Stimulated activated CD4-positive, alpha-beta T cell treated with anti-CD3 and anti-CD28 coated beads, Interleukin-12 subunit alpha, Interleukin-12 subunit beta, amount 100 ng/mL, for 4 hours (primary cell): ENCODE measurements at regions not wholly inside any gene's neighbourhood (a gene's known extent, or its start where the extent isn't known, plus 50 kb on each side); places are given as distances from the start of the nearest gene placed in this dataset.

Experiments
- DNase-seq: peaks from one replicate; pipeline ENCODE4 v3.0.0-alpha.2; 2020

DNA sequence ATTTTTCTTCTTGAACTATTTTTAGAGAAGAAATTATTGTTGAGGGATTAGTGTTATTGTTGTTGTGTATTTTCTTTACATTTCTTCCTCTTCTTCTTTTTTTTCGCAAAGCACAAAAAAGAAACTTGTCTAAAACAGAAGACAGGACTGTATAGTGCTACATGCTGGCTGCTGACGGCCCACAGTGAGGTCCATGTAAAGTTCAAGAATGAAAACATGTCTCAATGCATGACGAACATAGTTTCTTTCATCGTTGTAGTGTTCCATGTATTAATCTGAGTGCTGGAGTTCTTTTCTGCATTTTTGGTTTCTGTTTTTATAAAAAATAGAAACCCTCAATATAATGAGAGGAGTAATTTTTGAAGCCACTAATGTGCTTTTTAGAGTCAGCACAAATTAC, 462.9 kb upstream of the MARCKS start:
- no peak for DNase-seq

DNA sequence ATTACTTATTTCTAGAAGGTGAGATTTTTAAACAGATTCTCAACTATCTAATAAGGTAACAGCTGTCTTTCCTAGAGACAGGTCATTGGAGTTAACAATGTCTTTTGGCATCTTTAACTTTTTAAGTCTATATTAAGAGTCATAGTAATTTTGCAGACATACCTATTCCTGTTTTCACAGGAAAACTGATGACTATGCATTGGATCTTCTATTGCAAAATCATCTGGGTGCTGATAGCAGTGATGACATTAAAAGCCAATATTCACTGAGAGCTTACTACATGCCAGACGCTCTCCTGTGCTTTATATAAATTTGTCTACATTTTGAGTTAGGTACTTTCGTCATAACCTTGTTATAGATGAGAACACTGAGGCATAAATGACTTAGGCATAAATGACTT, 462.4 kb upstream of the MARCKS start:
- DNase-seq = no peak

DNA sequence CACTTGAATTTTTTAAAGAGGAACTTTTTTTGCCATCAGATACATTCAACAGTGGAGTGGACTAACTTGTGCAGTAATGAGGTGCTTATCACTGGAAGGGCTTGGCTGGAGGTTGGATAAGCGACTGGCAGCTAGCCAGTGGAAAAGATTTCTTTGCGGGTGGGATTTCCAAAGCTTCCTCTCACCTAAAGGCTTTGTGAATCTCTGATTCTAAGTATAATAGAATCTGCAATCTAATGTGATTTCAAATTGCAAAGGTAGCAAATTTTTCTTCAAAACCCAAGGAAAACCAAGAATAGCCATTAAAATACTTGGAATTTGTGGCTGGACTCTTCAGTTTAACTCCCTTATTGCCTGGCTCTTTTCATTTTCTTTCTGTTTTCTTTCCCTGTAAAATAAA, 460.4 kb upstream of the MARCKS start:
- no peak for DNase-seq

DNA sequence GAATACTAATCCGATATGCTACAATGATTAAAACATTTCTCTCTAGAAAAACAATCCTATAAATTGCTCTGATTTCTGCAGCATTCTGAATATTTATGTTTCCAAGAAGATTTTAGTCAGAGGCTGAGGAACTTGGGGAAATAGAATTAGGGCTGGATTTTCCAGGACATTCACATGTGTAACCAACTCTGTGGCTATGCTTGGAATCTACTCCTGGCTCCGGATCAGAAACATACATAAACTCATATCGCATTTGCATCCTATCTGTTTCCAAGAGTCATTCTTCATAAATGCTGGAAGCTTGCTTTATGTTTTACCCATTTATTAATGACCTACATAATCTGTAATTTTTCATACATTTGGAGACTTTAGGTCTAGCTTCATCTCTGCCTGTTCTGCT, 459.9 kb upstream of the MARCKS start:
- DNase-seq = no peak

DNA sequence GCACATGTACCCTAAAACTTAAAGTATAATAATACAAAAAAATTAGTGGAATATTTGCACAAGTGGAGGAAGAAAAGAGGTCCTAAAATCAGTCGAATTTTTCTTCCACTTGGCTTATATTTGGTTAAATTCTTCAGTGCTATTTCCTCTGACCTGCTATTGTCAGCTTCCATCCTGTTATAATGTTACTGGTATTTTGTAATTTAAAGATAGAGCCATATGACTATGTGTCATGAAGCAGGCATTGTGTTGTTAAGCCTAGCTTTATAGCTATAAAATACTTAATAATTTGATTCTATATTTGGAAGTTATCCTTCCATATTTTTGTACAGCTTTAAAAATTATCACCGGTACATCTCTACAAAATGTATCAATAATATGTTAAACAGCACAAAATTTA, 455.9 kb upstream of the MARCKS start:
- DNase-seq = no peak

DNA sequence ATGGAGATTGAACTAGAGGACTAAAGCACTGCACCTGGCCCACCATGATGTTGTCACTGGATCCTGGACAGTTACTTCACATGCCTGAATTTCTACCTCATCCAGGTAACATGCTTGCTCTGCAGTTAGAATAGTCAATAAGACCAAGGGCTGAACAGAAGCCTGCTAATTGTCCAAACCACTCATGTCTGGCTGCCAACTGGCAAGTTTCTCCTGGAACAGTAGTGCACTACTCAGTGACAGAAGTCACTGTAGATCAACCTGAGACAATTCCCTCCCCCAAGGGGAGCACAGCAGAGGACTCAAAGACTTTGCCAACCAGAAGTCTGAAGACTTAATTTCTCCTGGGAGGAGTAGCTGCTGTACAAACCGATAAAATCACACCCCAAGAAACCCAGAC, 454.6 kb upstream of the MARCKS start:
- no peak for DNase-seq

DNA sequence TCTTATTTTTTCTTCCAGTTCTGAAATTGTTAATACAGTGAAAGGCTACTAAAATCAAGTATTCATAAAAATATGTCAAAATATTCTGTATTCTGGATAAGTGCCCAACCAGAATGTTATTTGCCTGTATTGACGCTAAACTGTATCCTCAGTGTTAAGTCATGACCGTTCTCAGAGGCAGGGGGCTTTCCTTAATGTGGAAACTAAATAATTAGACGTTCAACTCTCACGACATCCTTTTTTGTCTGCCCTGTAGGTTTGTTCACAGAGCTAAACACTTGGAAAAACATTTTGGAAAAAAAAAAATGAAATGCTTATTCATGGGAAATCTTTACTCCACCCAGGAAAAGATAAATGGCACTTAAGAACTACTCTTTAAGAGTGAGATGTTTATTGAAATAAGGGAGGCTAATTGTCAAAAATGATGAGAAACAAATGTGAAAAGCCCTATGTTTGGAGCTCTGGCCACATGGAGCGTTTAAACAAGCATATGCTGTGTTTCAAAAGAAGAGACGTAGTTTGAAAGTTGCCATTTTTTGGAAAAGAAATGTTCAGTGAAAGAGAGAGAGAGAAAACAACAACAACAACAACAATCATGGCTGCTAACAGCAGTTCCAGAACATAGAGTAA, 453.1 kb upstream of the MARCKS start:
- DNase-seq = no peak

DNA sequence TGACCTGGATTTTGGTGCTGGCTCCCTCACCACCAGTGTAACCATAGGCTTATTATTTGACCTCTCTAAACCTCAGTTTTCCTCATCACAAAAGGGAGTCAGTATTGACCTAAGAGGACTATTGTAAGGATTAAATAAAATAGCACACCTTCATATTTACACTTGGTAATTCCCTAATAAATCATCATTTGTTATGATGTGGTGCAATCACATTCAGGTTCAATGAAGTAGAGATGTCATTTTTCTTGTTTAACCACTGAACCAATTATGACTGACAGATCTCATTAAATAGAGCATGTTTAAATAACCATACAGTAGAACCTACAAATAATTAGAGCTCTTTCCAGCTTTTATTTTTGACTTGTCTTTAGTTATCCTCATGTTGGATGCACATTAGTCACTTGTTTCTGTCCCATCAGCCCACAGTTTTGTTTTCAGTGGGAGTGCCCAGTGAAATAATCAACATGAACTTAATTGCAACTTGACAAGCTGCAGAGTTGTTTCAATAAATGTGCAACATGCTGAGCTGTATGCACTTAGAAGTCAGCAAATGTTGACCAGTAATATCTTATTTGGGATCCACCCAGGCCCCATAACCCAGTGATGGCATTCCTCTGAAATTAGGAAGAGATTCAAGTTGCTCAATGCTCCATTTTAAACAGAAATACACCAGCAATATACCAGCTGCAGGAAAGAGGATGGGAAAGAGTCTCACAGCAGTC, 451.7 kb upstream of the MARCKS start:
- no peak for DNase-seq

DNA sequence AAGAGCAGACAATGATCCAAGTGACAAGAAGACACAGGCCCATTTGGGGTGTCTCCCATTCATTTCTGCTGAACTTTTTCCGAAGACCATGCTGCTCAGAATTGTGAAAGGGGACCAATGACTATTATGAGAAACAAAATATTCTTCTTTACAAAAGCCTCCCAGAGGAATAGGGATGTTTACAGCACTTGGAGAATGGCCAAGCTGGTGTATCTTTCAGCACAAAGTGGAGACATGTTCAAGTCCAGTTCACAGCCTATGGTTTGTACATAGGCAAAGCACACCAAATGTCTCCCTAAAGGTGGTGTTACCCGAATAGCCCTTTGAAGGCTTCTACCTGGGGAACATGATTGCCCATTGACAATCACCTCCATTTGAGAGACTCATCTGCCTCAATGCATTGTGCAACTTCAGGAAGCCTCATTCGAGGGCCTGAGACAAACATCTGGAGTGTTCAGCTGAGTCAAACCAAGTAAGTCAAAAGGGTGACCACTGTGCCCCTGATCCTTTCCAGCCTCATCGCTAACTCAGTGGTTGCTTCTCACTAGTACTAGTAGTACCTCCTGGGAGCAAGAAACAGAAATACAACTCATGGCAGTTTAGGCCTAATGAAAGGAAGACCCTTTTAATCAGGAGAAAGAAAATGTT, 451.0 kb upstream of the MARCKS start:
- no peak for DNase-seq

DNA sequence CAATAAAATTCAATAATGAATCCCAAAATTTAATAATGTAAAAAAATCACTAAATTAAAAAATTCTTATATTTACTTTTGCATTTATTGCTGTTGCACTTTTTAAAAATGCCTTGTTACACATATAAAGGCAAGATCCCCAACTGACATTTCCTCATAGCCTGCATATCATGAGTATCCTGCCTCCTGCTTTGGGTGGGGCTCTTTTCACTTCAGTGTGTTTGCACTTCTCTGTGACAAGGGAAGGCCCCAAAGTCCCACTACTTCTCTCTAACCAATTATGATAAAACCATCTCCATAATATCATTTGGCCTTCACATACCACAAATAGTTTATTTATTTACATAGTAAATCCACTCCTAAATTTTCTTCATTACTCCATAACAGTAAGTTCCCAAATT, 446.1 kb upstream of the MARCKS start:
- DNase-seq = no peak

DNA sequence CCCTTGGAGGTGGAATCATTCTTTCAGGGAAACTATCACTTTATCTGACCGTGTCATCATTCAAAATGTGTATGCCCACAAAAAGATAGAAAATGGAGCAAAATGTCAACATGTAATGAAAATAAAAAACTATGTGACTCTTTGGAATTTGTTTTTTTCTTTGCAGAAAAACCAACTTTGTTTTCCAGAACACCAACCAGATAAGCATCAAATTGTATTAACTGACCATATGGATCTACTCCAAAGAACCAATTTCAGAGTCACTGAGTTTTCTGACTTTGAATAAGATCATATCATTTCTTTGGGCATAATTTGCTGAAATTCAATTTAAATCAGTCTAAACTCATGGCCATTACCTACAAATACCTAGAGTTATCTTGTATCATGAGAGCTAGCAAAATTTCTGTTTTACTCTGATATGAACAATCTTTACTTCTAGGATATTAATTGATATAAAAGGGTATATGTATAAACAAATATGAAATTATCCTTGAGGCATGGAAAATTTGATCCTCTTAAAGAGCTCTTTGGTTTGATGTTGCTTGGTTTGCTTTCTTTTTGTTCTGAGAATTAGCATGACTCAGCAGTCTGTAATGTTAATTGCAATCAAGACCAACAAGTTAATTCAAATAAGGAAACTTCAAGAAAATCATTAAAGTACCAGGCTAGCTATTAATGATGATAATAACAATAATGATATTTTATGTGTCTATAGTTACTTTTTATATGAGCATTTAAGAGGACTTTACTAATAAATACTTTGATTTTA, 444.4 kb upstream of the MARCKS start:
- DNase-seq = no peak

DNA sequence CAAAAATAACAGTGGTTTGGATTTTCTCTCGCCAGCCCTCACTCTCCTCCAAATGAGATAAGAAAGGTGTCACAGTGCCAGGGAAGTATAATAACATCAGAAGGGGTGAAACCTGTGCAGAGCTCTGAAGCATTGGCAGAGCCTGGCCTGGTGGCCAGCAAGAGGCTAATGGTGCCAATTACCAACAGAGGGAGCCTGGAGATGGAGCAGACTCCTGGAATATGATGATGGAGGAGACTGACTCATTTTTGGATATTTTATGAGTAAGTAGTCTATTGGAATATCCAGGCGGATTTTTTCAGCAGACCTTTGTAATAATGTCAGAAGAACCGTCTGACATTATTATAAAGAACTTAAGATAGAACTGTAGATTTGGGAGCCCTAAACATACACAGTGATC, 442.6 kb upstream of the MARCKS start:
- no peak for DNase-seq

DNA sequence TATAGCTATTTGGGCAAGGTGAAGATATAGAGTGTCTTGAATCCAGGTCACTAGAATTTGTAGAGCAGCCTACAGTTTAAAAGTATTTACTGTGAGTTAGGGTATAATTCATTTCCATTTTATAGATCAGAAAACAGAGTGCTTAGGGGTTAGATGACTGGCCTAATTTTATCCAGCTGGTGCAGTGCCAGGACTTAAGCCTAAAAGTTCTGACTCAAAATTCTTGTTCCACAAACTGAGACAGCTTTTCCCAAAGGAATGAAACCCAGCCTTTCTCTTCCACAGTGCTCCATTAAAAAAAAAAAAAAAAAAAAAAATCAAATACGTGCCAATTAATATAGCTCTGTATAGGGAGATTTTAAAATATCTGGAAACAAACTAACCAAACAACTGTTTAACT, 441.0 kb upstream of the MARCKS start:
- no peak for DNase-seq

DNA sequence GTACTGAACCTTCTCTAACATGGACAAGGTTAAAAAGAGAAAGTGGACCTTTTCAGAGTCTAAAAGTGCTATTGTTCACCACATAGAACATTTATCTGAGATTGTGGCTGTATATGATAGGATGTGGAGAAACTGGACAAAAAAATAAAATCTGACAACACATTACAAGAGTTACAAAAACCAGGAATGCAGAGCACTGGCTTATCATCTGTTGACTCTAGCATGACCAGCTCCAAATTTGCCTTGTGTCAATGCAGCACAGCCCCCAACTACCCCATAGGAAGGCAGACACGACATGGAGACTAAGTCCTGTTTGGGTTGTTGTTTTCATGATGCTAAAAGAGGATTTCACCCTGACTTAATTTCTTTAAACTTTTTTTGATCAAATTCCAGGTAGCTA, 436.9 kb upstream of the MARCKS start:
- no peak for DNase-seq

DNA sequence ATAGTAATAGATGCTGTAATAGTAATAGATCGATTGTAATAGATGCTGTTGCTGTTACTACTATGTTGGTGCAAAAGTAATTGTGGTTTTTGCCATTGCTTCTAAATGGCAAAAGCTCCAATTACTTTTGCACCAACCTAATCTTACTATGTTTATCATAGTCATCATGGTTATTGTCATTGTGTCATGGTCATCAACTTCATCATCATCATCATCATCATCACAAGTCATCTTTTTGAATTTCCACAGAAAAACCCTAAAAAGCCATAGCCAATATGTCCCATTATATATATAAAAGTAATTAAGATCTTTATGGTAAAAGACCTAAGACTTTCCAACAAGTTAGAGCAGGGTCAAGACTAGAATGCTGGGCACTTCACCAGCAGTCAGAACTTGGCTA, 435.1 kb upstream of the MARCKS start:
- DNase-seq = no peak

DNA sequence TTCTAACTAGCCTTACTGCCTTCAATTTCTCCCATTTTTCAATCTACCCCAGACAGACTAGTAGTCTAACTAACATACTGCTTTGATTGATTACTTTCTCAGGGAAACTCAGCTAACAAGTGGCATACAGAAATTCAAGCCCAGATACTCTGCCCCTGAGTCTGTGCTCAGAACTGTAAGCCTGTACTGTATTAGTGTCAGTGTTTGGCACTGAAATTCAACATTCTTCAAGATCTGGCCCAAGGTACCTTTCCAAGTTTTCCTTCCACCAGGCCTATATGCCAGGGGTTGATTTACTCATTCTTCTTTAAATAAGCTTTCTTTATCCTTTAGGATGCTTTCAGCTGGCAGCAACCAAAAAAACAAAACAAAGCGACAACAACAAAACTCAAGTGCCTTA, 433.2 kb upstream of the MARCKS start:
- DNase-seq = no peak

DNA sequence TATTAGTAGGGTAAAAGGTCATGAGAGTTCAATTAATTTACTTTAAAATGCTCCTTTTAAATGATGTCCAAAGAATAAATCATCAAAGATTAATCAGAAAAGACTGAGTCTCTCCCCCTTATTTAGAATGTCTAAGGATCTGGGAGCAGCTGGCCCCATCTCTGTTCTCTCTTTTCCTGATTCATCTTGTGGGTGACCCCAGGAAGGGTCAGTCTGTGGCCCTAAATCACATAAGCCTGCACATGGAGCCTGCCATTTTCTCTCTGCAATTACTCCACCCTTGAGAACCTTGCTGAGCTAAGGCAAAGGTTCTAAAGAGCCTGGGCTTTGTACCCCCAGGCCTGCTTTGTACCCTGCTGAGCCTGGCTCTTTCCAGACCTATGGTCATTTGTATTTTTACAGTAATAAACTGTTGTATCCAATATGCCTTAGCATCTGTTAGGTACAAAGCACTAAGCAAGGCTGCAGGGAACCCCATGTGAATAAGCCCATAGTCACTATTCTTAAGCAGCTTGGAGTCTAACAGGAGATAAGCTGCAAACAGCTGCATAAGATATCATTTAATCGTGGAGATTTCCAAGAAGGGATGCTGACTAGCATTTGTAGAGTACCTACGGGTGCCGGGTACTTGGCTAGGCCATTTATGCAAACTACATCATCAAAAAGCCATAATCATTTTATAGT, 431.0 kb upstream of the MARCKS start:
- DNase-seq = no peak

DNA sequence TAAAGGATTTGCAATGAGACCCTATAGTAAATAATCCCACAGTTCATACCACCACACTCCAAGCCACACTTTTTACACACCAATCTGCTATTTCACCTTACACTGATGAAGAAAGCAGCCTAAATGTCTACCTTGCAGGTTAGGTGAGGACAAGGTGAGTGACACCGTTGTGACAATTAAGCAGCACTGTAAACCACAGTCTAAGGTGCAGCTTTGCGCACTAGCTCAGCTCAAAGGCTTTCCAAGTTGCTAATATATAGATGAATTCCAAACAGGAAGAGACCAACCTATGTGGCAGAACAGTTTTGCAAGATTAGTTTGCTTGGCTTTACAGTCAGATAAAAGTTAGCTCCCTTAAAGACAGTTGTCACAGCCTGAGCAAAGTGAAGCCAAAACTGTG, 429.5 kb upstream of the MARCKS start:
- no peak for DNase-seq

DNA sequence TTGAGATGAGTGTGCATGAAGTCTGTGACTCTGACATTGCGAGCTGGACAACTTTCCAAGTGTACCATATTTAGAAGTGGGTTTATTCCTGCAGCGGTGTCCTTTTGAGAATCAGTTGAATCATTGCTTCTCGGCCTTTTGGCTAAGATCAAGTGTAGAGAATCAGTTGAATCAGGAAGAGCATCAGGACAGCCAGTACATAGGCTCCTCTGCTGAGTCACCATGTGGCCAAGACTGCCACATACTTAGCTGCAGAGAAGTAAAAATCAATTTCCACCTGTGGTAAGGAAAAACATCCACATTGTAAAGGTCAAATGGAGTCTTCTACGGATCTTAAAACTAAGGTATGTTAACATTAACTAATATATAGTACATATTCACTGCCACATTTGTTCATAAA, 428.4 kb upstream of the MARCKS start:
- DNase-seq = no peak

DNA sequence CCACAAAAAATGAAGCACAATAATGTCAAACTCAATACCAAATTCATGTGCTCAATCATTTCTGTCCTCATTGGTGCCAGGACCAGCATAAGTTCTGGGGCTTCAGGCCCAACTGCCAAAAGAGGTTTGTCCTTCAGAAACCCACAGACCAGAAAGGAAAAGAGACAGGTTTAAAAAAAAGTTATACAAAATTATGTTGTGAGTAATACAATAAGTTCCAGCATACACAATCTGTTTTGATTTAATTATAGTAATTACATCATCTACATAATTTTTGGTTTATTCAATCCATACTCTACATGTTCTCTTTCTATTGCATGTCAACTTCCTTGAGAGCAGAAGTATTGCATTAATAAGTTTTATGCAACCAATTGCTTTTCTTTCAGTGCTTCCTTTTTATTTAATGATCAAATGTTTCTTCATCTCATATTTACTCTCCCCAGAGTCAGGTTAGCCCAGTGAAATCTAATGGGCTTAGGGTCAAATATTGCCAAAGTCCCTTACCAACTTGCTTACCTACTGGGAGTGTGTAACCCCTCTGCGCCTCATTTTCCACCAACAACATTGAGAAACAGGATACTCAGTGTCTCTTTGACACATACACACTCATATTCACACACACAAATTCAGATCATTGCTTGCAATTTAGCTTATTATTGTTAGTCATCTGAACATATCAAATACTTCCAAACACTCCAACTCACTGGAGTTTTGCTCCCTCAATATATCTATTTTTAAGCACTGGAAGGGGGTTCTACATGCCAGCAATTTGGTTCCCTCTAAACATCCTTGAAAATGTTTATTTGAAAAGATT, 424.4 kb upstream of the MARCKS start:
- no peak for DNase-seq

DNA sequence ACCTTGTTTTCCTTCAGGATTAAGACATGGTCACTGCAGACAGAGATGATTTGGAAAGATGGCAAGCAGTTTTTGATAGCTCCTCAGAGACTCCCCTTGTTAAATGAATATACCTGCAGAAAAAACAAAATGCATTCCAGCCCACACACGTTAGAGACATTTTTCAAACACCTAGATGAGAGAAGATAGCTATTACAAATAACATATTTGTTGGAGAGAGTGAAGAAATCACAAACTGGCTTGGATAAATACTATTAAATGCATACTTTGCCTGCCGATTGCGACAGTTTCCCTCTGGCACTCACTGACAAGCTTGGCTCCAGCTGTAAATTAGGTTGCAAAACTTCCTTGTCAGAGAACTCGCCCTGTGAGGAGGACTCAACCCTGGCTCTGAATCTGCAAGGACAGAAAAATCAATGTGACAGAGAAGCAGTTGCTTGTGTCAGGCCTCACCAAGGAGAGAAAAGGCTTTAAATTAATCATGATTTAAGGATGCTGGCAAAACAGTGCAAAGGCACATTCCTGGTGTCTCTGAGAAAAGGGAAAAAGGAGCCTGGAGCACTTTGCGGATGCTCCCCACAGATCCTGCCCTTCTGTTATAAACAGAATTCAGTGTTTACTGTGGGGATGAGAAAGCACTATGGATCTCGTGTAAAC, 423.7 kb upstream of the MARCKS start:
- no peak for DNase-seq

DNA sequence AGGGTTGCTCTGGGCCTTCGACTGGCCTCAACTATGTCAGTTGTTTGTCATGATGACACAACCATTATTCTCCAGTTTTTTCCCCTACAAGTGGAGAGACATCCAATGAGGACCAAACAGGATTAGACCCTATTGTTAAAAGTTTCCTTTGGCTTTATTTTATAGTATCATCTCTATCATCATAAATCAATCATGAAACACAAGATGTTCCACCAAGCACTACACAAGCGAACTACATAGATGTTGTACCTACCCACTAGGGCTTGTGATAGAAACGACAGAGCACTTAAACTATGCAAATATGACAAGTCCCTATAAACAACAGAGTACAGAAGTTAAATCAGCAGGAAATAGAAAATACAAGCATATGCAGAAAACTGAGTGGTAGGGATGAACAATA, 422.5 kb upstream of the MARCKS start:
- no peak for DNase-seq
